Calu3 (cell line): ENCODE measurements at regions not wholly inside any gene's neighbourhood (a gene's known extent, or its start where the extent isn't known, plus 50 kb on each side); places are given as distances from the start of the nearest gene placed in this dataset.

ENCODE experiments used
- BruUV-seq: library from RNA; stranded (reverse); fragments of 400-500 nt; replicated peaks from 2 replicates; lab custom pipeline; 2021; lab: Mats Ljungman, UMichigan
- CTCF ChIA-PET: fragments of 300-600 bp; sonication (Branson Sonifier 250); formaldehyde crosslinking; loops from one replicate; lab custom pipeline; 2022; ENCODE audit warnings: antibody characterized with exemption; lab: Charles Lee
- DNase-seq: peaks from one replicate; pipeline ENCODE4 v3.0.0; 2022
- H3K27ac Mint-ChIP-seq: one replicate; pipeline ENCODE4 v1.8.0; 2022; ENCODE audit warnings: mixed read lengths; ENCODE audit not compliant: unreplicated experiment
- H3K27me3 Mint-ChIP-seq: one replicate; pipeline ENCODE4 v1.8.0; 2022; ENCODE audit warnings: mixed read lengths; ENCODE audit not compliant: unreplicated experiment
- H3K36me3 Mint-ChIP-seq: one replicate; pipeline ENCODE4 v1.8.0; 2022; ENCODE audit warnings: mild to moderate bottlenecking, moderate library complexity, mixed read lengths; ENCODE audit not compliant: insufficient read depth, unreplicated experiment
- H3K4me1 Mint-ChIP-seq: one replicate; pipeline ENCODE4 v1.8.0; 2022; ENCODE audit warnings: mild to moderate bottlenecking, low read depth, mixed read lengths; ENCODE audit not compliant: unreplicated experiment
- H3K4me3 Mint-ChIP-seq: one replicate; pipeline ENCODE4 v1.8.0; 2022; ENCODE audit warnings: mild to moderate bottlenecking, low read depth, moderate library complexity, mixed read lengths; ENCODE audit not compliant: unreplicated experiment
- H3K9me3 Mint-ChIP-seq: one replicate; pipeline ENCODE4 v1.8.0; 2022; ENCODE audit warnings: low read depth, mixed read lengths; ENCODE audit not compliant: unreplicated experiment
- intact Hi-C: fragments of 100-400 bp; cut with micrococcal nuclease; formaldehyde crosslinking; loops from one replicate; pipeline ENCODE4 v1.10.0; 2022; ENCODE audit not compliant: unreplicated experiment
- TF ChIP-seq, protein P1 (sequence below): fragments of 200-600 bp; IDR thresholded peaks from one replicate; pipeline ENCODE4 v1.8.0; 2022; ENCODE audit warnings: antibody characterized with exemption; ENCODE audit not compliant: unreplicated experiment

- TF ChIP-seq, protein P1, sequence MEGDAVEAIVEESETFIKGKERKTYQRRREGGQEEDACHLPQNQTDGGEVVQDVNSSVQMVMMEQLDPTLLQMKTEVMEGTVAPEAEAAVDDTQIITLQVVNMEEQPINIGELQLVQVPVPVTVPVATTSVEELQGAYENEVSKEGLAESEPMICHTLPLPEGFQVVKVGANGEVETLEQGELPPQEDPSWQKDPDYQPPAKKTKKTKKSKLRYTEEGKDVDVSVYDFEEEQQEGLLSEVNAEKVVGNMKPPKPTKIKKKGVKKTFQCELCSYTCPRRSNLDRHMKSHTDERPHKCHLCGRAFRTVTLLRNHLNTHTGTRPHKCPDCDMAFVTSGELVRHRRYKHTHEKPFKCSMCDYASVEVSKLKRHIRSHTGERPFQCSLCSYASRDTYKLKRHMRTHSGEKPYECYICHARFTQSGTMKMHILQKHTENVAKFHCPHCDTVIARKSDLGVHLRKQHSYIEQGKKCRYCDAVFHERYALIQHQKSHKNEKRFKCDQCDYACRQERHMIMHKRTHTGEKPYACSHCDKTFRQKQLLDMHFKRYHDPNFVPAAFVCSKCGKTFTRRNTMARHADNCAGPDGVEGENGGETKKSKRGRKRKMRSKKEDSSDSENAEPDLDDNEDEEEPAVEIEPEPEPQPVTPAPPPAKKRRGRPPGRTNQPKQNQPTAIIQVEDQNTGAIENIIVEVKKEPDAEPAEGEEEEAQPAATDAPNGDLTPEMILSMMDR = no peak
- H3K4me3 Mint-ChIP-seq = no peak overlapping the region
- no peak overlapping the region for H3K27ac Mint-ChIP-seq
Observed at GRCh38 chr5:56494300-56494731, 261.2 kb upstream of the ANKRD55 start.

DNA sequence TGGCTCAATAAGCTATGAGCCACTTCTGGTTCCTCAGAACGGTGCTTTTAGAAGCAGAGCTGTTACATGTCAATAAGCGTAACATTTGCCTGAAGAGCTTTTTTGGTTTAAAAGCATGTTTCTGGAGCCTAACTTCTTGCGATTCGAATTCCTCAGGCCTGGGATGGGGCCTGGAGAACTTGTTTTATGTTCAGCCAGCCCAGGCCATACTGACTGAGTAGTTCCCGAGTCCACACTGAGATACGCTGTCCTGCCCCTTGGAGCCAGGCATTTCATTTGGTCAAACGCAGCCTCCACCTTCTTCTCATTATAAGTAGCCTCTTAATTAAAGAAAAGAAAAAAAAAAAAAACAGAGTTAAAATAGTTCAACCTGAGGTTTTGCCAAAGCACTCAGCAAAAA lies 260.6 kb upstream of the ANKRD55 start:
- TF ChIP-seq, protein P1 = no peak
- intact Hi-C loops = loop anchor here (5.0 kb wide), 1 partner anchor 136 kb away; no protein-coding TSS in a partner anchor
- no TSS peak for BruUV-seq
- CTCF ChIA-PET = interaction anchor here (0.6 to 0.7 kb wide), 2 partner anchors 30 to 108 kb away, joined by 3 to 4 read pairs; no protein-coding TSS in a partner anchor
- H3K27ac Mint-ChIP-seq = no peak overlapping the region
- no peaks in the 10 kb centered on the region for H3K9me3 Mint-ChIP-seq
- H3K36me3 Mint-ChIP-seq = peaks cover 8% of the 10 kb centered on the region
- H3K4me1 Mint-ChIP-seq = peaks cover 28% of the 10 kb centered on the region
- H3K4me3 Mint-ChIP-seq = no peak overlapping the region
- no peaks in the 10 kb centered on the region for H3K27me3 Mint-ChIP-seq
- DNase-seq = no peak

More at GRCh38 chr5:56494300-56494731, 261.2 kb upstream of the ANKRD55 start:
- peaks cover 8% of the 10 kb centered on the region for H3K36me3 Mint-ChIP-seq
- no peak for DNase-seq
- no peaks in the 10 kb centered on the region for H3K27me3 Mint-ChIP-seq
- intact Hi-C loops = loop anchor here (5.0 kb wide), 1 partner anchor 137 kb away; no protein-coding TSS in a partner anchor
- peaks cover 28% of the 10 kb centered on the region for H3K4me1 Mint-ChIP-seq
- H3K9me3 Mint-ChIP-seq = no peaks in the 10 kb centered on the region
- CTCF ChIA-PET = interaction anchor here (0.6 to 0.7 kb wide), 2 partner anchors 30 to 107 kb away, joined by 3 to 4 read pairs; no protein-coding TSS in a partner anchor
- no TSS peak for BruUV-seq

GRCh38 chr5:56493308-56493707 lies 260.2 kb upstream of the ANKRD55 start:
- Mint-ChIP-seq H3K4me1 (peaks cover 28% of the 10 kb centered on the region), H3K36me3 (peaks cover 13% of the 10 kb centered on the region), H3K27ac (no peak overlapping the region), H3K9me3 (no peaks in the 10 kb centered on the region), H3K27me3 (no peaks in the 10 kb centered on the region), H3K4me3 (no peak overlapping the region)
- intact Hi-C loops = loop anchor here (5.0 kb wide), 1 partner anchor 136 kb away; no protein-coding TSS in a partner anchor
- BruUV-seq = no TSS peak
- CTCF ChIA-PET = no interaction called here
- no peak for DNase-seq
- TF ChIP-seq, protein P1 = no peak

GRCh38 chr5:56492812-56493211 lies 259.7 kb upstream of the ANKRD55 start:
- Mint-ChIP-seq H3K9me3 (no peaks in the 10 kb centered on the region), H3K4me3 (no peak overlapping the region), H3K4me1 (peaks cover 28% of the 10 kb centered on the region), H3K27me3 (no peaks in the 10 kb centered on the region), H3K27ac (no peak overlapping the region), H3K36me3 (peaks cover 14% of the 10 kb centered on the region)
- intact Hi-C loops = loop anchor here (5.0 kb wide), 1 partner anchor 136 kb away; no protein-coding TSS in a partner anchor
- TF ChIP-seq, protein P1 = no peak
- CTCF ChIA-PET = no interaction called here
- no TSS peak for BruUV-seq
- no peak for DNase-seq
